ENCODE measurements at regions not wholly inside any gene's neighbourhood (a gene's known extent, or its start where the extent isn't known, plus 50 kb on each side); places are given as distances from the start of the nearest gene placed in this dataset.

DNA sequence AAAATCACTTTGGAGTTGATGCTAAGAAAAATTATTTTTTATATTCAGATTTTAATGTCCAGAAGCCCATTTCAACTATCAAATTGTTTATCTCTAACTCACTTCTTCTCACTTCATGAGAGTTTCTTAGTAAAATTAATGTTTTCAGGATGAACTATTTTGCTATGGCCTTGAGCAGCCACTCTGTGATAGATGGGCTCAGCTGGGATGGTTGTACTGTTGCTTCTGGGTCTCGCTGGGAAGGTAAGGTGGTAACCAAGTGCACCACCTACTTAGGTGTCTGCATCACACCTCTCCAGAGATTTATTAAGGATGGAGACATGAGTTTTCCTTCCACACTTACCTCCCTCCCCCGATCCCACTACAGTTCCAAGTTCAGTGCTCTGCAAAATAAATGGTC is 110.3 kb upstream of the ATP2B2 start:
- in situ Hi-C loops (cut with HindIII; ENCODE audit: low pct_unique_long_range_greater_than_20kb, low sequenced_read_pairs), result no loop called here
- intact Hi-C loops (cut with micrococcal nuclease; ENCODE audit: unreplicated experiment), result no loop called here
- Histone ChIP-seq H3K27ac (ENCODE audit: low read length) (no peak overlapping the region), H3K9me3 (ENCODE audit: control insufficient read depth, insufficient read depth, low read depth, low read length) (no peaks in the 10 kb centered on the region), H3K4me1 (ENCODE audit: control insufficient read depth, insufficient read depth, low read length) (no peaks in the 10 kb centered on the region), H3K27me3 (ENCODE audit: control insufficient read depth, insufficient read depth, low read length) (peaks cover 5% of the 10 kb centered on the region; the same call in 1 of the 2 replicates), H3K36me3 (ENCODE audit: control insufficient read depth, insufficient read depth, low read length) (no peaks in the 10 kb centered on the region), H3K4me3 (ENCODE audit: low read depth in 2 of 2, low read length in 2 of 2) (no peak overlapping the region)
- CTCF ChIA-PET, result no interaction called here
- no TSS peak for BruUV-seq (replicated peaks)
- ATAC-seq, result no peak
- TF ChIP-seq SIN3A (IDR thresholded peaks at IDR 0.05; ENCODE audit: borderline replicate concordance, insufficient read depth, low read depth, low read length) (no peak), TCF7L2 (IDR thresholded peaks at IDR 0.05; ENCODE audit: low read depth, low read length) (no peak), POLR2AphosphoS5 (IDR thresholded peaks at IDR 0.05; ENCODE audit: low read depth, low read length) (no peak)
- TF ChIP-seq, protein P1, sequence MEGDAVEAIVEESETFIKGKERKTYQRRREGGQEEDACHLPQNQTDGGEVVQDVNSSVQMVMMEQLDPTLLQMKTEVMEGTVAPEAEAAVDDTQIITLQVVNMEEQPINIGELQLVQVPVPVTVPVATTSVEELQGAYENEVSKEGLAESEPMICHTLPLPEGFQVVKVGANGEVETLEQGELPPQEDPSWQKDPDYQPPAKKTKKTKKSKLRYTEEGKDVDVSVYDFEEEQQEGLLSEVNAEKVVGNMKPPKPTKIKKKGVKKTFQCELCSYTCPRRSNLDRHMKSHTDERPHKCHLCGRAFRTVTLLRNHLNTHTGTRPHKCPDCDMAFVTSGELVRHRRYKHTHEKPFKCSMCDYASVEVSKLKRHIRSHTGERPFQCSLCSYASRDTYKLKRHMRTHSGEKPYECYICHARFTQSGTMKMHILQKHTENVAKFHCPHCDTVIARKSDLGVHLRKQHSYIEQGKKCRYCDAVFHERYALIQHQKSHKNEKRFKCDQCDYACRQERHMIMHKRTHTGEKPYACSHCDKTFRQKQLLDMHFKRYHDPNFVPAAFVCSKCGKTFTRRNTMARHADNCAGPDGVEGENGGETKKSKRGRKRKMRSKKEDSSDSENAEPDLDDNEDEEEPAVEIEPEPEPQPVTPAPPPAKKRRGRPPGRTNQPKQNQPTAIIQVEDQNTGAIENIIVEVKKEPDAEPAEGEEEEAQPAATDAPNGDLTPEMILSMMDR (IDR thresholded peaks at IDR 0.05), result no peak
- TF ChIP-seq, protein P2, sequence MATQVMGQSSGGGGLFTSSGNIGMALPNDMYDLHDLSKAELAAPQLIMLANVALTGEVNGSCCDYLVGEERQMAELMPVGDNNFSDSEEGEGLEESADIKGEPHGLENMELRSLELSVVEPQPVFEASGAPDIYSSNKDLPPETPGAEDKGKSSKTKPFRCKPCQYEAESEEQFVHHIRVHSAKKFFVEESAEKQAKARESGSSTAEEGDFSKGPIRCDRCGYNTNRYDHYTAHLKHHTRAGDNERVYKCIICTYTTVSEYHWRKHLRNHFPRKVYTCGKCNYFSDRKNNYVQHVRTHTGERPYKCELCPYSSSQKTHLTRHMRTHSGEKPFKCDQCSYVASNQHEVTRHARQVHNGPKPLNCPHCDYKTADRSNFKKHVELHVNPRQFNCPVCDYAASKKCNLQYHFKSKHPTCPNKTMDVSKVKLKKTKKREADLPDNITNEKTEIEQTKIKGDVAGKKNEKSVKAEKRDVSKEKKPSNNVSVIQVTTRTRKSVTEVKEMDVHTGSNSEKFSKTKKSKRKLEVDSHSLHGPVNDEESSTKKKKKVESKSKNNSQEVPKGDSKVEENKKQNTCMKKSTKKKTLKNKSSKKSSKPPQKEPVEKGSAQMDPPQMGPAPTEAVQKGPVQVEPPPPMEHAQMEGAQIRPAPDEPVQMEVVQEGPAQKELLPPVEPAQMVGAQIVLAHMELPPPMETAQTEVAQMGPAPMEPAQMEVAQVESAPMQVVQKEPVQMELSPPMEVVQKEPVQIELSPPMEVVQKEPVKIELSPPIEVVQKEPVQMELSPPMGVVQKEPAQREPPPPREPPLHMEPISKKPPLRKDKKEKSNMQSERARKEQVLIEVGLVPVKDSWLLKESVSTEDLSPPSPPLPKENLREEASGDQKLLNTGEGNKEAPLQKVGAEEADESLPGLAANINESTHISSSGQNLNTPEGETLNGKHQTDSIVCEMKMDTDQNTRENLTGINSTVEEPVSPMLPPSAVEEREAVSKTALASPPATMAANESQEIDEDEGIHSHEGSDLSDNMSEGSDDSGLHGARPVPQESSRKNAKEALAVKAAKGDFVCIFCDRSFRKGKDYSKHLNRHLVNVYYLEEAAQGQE (IDR thresholded peaks at IDR 0.05; ENCODE audit: insufficient read depth in 1 of 2, low read depth in 2 of 2, low read length in 1 of 2), result no peak
- DNase-seq (ENCODE audit: low read depth, low spot score), result no peak
- POLR2A ChIA-PET, result no interaction called here

DNA sequence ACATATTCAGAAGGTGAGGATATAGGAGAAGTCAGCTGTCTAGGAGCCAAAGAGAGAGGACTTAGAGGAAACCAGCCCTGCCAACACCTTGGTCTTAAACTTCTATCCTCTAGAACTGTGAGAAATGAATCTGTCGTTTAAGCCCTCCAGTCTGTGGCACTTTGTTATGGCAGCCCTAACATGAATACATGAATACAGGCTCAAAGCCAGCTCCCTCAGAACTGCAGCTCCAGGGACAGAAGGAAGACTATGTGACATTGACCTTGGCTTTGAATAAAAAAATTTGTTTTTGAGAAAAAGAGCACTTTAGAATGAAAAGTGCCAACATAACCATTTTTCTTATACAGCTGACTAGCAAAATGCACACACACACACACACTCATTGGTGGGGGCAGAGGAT is 110.9 kb upstream of the ATP2B2 start:
- Histone ChIP-seq H3K27ac (ENCODE audit: low read length) (no peak overlapping the region), H3K4me3 (ENCODE audit: low read depth in 2 of 2, low read length in 2 of 2) (no peak overlapping the region), H3K4me1 (ENCODE audit: control insufficient read depth, insufficient read depth, low read length) (no peaks in the 10 kb centered on the region), H3K9me3 (ENCODE audit: control insufficient read depth, insufficient read depth, low read depth, low read length) (no peaks in the 10 kb centered on the region), H3K36me3 (ENCODE audit: control insufficient read depth, insufficient read depth, low read length) (no peaks in the 10 kb centered on the region), H3K27me3 (ENCODE audit: control insufficient read depth, insufficient read depth, low read length) (peaks cover 5% of the 10 kb centered on the region; the same call in 1 of the 2 replicates)
- intact Hi-C loops (cut with micrococcal nuclease; ENCODE audit: unreplicated experiment), result no loop called here
- TF ChIP-seq, protein P1 (IDR thresholded peaks at IDR 0.05), result no peak
- TF ChIP-seq TCF7L2 (IDR thresholded peaks at IDR 0.05; ENCODE audit: low read depth, low read length) (no peak), SIN3A (IDR thresholded peaks at IDR 0.05; ENCODE audit: borderline replicate concordance, insufficient read depth, low read depth, low read length) (no peak), POLR2AphosphoS5 (IDR thresholded peaks at IDR 0.05; ENCODE audit: low read depth, low read length) (no peak)
- TF ChIP-seq, protein P2 (IDR thresholded peaks at IDR 0.05; ENCODE audit: insufficient read depth in 1 of 2, low read depth in 2 of 2, low read length in 1 of 2), result no peak
- no TSS peak for BruUV-seq (replicated peaks)
- ChIA-PET CTCF (no interaction called here), POLR2A (no interaction called here)
- DNase-seq (ENCODE audit: low read depth, low spot score) (no peak), ATAC-seq (no peak)
- in situ Hi-C loops (cut with HindIII; ENCODE audit: low pct_unique_long_range_greater_than_20kb, low sequenced_read_pairs), result no loop called here
